Activated naive CD4-positive, alpha-beta T cell treated with anti-CD3 and anti-CD28 coated beads for 36 hours (primary cell): ENCODE measurements at regions not wholly inside any gene's neighbourhood (a gene's known extent, or its start where the extent isn't known, plus 50 kb on each side); places are given as distances from the start of the nearest gene placed in this dataset.

Experiments
- CTCF ChIA-PET: fragments of 350-600 bp; sonication (Branson Sonifier 250); formaldehyde crosslinking; loops from one replicate; lab custom pipeline; 2021; ENCODE audit warnings: antibody characterized with exemption; lab: Charles Lee
- DNase-seq: peaks from one replicate; pipeline ENCODE4 v3.0.0-alpha.2; 2020
- H3K27ac Mint-ChIP-seq: one replicate; pipeline ENCODE4 v1.8.0; 2021; ENCODE audit warnings: mild to moderate bottlenecking, mixed read lengths
- H3K27me3 Mint-ChIP-seq: one replicate; pipeline ENCODE4 v1.8.0; 2021; ENCODE audit warnings: low read depth, mixed read lengths
- H3K36me3 Mint-ChIP-seq: one replicate; pipeline ENCODE4 v1.8.0; 2021; ENCODE audit warnings: low read depth, mixed read lengths
- H3K4me1 Mint-ChIP-seq: one replicate; pipeline ENCODE4 v1.8.0; 2021; ENCODE audit warnings: low read depth, mixed read lengths
- H3K4me3 Mint-ChIP-seq: one replicate; pipeline ENCODE4 v1.8.0; 2021; ENCODE audit warnings: mild to moderate bottlenecking, moderate library complexity, mixed read lengths
- H3K9me3 Mint-ChIP-seq: one replicate; pipeline ENCODE4 v1.8.0; 2021; ENCODE audit warnings: mixed read lengths
- intact Hi-C: fragments of 100-400 bp; cut with micrococcal nuclease; formaldehyde crosslinking; loops from one replicate; pipeline ENCODE4 v1.15.1; 2023

DNA sequence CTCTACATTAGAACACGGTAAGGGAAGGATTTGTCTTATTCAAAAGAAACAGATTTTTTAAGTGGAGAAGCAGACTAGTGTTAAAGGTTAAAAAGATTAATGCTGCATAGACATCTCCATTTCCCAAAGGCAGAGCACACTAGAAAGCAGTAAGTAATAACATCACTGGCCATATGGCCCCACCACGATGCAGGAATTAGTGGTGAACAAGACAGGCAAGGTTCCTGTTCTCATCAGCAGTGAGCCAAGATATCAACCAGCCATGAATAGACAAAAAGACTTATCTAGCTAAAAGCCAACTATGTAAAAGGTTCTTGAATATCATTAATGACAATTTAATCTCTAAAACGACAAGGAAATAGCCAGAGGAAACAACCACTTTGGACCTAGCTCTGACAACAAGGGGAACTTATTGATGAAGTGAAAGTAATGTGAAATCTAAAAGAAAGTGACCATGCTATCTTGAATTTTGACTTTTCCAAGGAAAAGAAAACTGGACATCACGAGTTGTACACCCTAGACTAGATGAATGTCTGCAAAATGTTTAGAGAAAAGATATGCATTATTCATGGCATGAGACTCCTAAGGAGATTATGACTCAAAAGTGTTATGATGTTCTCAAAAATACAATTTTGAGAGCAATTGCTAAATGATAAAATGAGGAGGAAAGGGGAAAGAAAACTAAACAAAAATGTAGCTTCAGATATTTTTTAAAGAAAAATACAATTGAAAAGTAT lies 157.9 kb upstream of the STXBP5 start:
- DNase-seq, result no peak
- CTCF ChIA-PET, result no interaction called here
- peaks cover 12% of the 10 kb centered on the region for H3K9me3 Mint-ChIP-seq

DNA sequence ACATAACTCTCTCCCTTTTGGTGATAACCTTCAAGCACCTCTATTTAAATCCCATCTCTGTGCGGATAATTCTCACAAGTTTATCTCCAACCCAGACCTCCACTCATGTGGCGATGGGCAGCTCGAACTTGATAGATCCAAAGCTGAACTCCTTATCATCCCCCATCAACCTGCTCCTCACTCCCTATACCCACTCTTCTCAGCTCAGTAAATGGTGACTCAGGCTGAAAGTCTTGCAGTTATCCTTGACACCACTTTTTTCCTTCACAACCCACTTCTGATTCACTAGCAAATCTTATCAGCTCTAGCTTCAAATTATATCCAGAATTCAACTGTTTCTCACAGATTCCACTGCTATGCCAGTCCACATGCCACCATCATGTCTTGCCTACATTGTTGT lies 155.3 kb upstream of the STXBP5 start:
- no peaks in the 10 kb centered on the region for H3K36me3 Mint-ChIP-seq
- H3K27ac Mint-ChIP-seq, result no peak overlapping the region
- intact Hi-C loops, result no loop called here
- H3K9me3 Mint-ChIP-seq, result peaks cover 7% of the 10 kb centered on the region
- CTCF ChIA-PET, result no interaction called here
- DNase-seq, result no peak
- H3K4me1 Mint-ChIP-seq, result no peaks in the 10 kb centered on the region
- H3K27me3 Mint-ChIP-seq, result no peaks in the 10 kb centered on the region
- H3K4me3 Mint-ChIP-seq, result no peak overlapping the region

More for the DNA sequence above, 157.9 kb upstream of the STXBP5 start:
- Mint-ChIP-seq H3K27ac (no peak overlapping the region), H3K27me3 (no peaks in the 10 kb centered on the region), H3K36me3 (peaks cover 2% of the 10 kb centered on the region), H3K4me3 (no peak overlapping the region), H3K4me1 (no peaks in the 10 kb centered on the region)
- intact Hi-C loops, result no loop called here

DNA sequence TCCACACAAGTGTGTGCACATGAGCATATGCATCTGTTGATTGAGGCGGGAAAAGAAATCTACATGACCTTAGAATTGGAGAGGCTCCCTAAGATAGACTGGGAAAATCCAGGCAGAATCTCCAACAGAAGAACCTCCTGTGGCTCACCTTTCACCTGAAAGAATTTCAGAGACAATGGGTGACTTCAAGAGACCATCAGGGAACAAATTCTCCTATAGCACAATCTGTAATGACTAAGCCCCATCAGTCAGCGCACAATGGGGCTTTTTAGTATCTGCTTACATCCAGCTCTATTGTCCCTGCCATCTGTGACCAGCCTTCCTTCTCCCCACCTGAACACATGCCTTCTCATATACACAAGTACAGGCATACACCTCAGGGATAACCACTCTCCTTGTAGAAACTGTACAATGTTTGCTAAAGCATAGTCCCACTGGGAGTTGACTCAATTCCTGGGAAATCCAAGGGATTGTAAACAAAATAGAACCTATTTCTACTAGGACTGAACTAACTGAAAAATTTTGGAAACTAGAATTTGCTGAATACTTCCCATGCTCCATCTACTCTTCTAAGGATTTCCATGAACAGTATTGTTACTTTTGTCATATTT lies 150.8 kb upstream of the STXBP5 start:
- DNase-seq, result no peak
- no peak overlapping the region for H3K27ac Mint-ChIP-seq
- no peak overlapping the region for H3K4me3 Mint-ChIP-seq
- H3K27me3 Mint-ChIP-seq, result no peaks in the 10 kb centered on the region
- no peaks in the 10 kb centered on the region for H3K4me1 Mint-ChIP-seq
- no peaks in the 10 kb centered on the region for H3K36me3 Mint-ChIP-seq
- no peaks in the 10 kb centered on the region for H3K9me3 Mint-ChIP-seq
- intact Hi-C loops, result no loop called here
- CTCF ChIA-PET, result interaction anchor here (0.6 kb wide), 1 partner anchor 856 kb away, joined by 3 read pairs; no protein-coding TSS in a partner anchor

DNA sequence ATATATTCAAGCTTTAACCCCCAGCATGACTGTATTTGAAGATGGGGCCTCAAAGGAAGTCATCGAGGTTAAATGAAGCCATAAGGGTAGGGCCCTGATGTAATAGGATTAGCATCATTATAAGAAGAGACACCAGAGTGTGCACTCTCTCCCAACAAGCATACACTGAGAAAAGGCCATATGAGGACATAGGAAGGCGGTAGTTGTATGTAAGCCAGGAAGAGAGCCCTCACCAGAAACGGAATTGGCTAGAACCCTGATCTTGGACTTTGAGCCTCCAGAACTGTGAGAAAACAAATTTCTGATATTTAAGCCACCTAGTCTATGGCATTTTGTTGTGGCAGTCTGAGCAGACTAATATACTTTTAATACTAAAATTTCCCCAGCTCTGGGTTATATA lies 150.1 kb upstream of the STXBP5 start:
- CTCF ChIA-PET, result no interaction called here

DNA sequence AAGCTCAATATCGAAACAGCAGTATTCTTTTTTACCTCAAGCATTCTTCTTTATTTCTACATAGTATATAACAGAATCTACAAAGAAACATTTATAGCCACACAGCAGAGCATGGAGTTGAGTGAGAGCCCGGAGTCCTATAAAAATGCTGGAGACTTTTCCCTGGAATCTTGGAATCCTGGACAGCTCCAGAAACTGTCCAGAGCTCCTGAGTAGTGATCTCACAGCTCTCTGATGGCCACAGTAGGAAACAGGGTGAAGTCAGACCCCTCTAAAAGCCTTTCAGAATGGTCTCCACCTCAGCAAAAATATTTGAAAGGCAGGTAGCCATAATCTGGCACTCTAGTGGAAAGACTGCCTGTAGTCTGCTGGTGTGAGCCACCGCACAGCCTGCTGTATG lies 149.3 kb upstream of the STXBP5 start:
- no peak overlapping the region for H3K27ac Mint-ChIP-seq
- CTCF ChIA-PET, result no interaction called here
- no peaks in the 10 kb centered on the region for H3K4me1 Mint-ChIP-seq
- intact Hi-C loops, result no loop called here
- no peak overlapping the region for H3K4me3 Mint-ChIP-seq
- no peaks in the 10 kb centered on the region for H3K36me3 Mint-ChIP-seq
- H3K9me3 Mint-ChIP-seq, result no peaks in the 10 kb centered on the region
- no peaks in the 10 kb centered on the region for H3K27me3 Mint-ChIP-seq
- no peak for DNase-seq

More for the DNA sequence above, 150.1 kb upstream of the STXBP5 start:
- no peaks in the 10 kb centered on the region for H3K27me3 Mint-ChIP-seq
- H3K36me3 Mint-ChIP-seq, result no peaks in the 10 kb centered on the region
- no peak overlapping the region for H3K4me3 Mint-ChIP-seq
- intact Hi-C loops, result no loop called here
- no peaks in the 10 kb centered on the region for H3K4me1 Mint-ChIP-seq
- no peak overlapping the region for H3K27ac Mint-ChIP-seq
- no peak for DNase-seq
- H3K9me3 Mint-ChIP-seq, result no peaks in the 10 kb centered on the region

DNA sequence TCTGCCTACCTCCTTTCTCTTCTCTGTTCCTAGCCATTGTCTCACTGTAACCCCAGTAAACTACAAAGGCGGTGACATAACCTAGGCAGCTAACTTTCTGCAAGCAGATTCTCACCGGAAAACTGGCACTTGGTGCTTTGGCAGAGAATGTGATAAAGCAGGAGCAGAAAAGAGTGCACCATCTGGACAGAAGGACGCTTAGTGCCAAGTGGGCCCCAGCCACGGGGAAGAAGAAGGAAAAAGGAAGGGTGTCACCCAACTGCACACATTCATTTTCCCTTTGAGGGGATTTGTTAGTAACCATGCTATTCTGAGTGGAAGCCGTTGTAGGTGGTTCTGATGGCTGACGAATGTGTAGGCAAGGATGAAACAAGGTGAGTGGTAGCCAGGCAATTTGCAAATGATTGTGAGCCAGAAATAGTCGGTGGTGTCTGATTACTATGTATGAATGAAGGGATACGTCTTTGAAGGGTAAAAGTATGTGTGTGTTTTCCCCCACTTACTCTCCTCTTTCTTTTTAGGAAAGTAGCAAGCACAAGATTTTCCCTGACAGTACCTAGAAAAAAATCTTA lies 148.3 kb upstream of the STXBP5 start:
- no peaks in the 10 kb centered on the region for H3K36me3 Mint-ChIP-seq
- H3K4me3 Mint-ChIP-seq, result no peak overlapping the region
- H3K27ac Mint-ChIP-seq, result no peak overlapping the region
- no peak for DNase-seq
- CTCF ChIA-PET, result no interaction called here
- intact Hi-C loops, result no loop called here
- H3K27me3 Mint-ChIP-seq, result no peaks in the 10 kb centered on the region
- no peaks in the 10 kb centered on the region for H3K9me3 Mint-ChIP-seq
- H3K4me1 Mint-ChIP-seq, result no peaks in the 10 kb centered on the region

DNA sequence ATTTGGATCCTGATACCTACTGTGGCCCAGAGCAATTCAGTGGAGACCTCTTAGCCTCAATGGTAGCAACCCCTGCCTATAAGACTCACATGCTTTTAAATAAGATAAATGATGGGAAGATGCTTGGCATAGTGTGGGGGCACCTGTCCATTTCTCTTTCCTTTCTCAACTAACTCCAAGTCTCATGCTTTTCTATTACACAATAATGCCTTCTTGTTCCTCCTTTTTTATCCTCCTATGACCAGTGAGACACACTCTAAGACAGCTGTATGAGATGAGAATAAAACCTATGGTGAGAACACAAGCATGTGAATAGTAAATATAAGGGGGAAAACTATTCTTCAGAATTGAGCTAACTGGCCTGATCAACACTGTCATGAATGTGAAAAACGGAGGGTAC lies 147.0 kb upstream of the STXBP5 start:
- Mint-ChIP-seq H3K27ac (no peak overlapping the region), H3K4me3 (no peak overlapping the region), H3K27me3 (no peaks in the 10 kb centered on the region), H3K36me3 (no peaks in the 10 kb centered on the region), H3K9me3 (no peaks in the 10 kb centered on the region), H3K4me1 (no peaks in the 10 kb centered on the region)
- DNase-seq, result no peak
- CTCF ChIA-PET, result no interaction called here
- intact Hi-C loops, result no loop called here

DNA sequence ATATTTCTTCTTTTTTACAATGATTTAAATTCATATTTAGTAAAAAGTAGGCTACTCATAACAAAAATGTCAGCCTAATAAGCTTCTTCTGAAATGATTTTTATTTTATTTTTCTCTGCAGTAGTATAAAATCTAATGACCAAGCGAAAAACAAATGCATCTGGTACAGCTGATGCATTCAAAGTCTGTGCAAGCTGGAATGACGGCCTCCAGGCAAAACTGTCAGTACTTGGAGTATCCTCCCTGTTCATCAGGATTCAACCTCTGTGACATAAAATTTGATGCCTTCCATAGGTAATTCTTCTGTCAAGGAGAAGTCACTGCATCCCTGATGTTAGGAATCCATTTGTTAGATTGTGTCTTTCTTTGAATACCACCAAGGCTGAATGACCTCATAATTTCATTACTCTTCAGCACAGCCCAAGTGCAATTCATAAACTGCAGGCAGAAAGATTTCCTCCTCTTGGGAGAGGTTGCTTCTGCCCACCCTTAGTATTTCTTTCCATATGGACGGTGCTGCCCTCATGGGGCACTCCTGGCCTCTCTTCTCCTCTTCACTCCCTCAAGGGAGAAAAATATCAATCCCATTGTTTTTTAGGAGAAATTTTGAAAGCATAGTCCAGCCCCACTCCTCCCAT lies 146.4 kb upstream of the STXBP5 start:
- intact Hi-C loops, result no loop called here
- Mint-ChIP-seq H3K4me3 (no peak overlapping the region), H3K4me1 (no peaks in the 10 kb centered on the region), H3K9me3 (no peaks in the 10 kb centered on the region), H3K27me3 (no peaks in the 10 kb centered on the region), H3K27ac (no peak overlapping the region), H3K36me3 (no peaks in the 10 kb centered on the region)
- DNase-seq, result no peak
- CTCF ChIA-PET, result interaction anchor here (0.6 kb wide), 1 partner anchor 77 kb away, joined by 3 read pairs; no protein-coding TSS in a partner anchor

DNA sequence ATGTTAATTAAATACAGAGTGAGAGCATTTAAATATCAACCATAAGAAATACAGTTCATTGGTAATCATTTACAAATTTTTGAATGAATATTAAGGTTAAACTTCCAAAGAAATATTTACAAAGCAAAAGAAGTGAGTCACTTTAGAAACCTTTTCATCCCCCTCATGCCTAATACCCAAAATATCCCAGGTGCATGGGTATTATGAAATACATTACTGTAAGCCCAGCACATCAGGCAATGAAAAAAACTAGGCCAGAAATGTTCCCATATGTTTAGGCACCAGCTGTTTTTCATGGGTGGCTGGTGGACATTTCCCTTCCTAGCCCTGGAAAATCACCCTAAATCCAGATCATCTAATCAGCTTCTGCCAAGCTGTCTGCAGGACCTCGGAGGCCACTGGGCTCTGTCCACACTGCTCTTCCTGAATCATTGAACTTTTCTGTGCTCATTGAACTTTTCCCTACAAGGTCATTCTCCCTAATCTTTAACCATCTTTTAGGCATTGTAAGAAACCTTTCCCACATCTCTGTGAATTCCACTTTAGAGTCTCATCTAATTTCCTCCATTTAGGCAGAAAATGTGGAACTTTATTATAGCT lies 145.3 kb upstream of the STXBP5 start:
- no peaks in the 10 kb centered on the region for H3K9me3 Mint-ChIP-seq
- H3K27ac Mint-ChIP-seq, result no peak overlapping the region
- intact Hi-C loops, result no loop called here
- H3K36me3 Mint-ChIP-seq, result no peaks in the 10 kb centered on the region
- no peaks in the 10 kb centered on the region for H3K4me1 Mint-ChIP-seq
- no peak for DNase-seq
- H3K4me3 Mint-ChIP-seq, result no peak overlapping the region
- no peaks in the 10 kb centered on the region for H3K27me3 Mint-ChIP-seq
- CTCF ChIA-PET, result interaction anchor here (0.6 kb wide), 1 partner anchor 40 kb away, joined by 4 read pairs; no protein-coding TSS in a partner anchor

DNA sequence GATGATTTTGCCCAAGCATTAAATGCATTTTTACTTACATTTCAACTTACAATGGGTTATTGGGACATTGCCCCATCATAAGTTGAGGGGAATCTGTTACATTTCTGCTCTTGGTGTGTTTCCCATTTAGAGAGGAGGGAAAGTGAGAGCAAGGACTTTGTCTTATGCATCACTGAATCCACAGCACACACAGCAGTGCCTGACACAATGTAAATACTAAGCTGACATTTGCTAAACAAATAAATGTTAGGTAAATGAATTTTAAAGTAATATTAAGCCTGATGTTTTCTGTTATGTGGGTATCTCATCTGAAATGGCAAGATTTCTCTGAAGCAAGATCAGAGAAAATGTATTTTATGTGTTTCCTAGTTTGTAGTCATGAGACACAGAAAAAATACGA lies 143.6 kb upstream of the STXBP5 start:
- Mint-ChIP-seq H3K9me3 (no peaks in the 10 kb centered on the region), H3K27me3 (no peaks in the 10 kb centered on the region), H3K36me3 (no peaks in the 10 kb centered on the region), H3K4me1 (peaks cover 6% of the 10 kb centered on the region), H3K4me3 (no peak overlapping the region), H3K27ac (no peak overlapping the region)
- intact Hi-C loops, result loop anchor here (5.0 kb wide), 1 partner anchor 212 kb away; no protein-coding TSS in a partner anchor
- CTCF ChIA-PET, result no interaction called here
- no peak for DNase-seq

DNA sequence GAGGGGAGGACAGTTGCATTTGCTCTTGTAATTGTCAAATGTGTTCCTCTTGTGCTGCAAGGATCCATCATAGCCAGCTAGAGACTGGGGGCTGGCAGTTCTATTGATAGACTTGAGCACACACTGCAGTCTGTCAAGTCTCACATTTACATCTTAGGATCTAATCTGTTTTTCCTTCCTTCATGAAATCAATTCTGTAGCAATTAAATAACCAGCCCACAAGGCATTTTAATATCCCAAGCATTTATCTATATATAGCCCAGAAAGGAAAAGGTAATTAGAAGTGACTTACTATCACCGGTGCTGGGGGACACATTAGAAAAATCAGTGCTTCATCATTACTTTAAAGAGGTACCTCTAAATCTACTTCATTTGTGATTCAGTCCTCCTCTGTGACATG lies 143.0 kb upstream of the STXBP5 start:
- Mint-ChIP-seq H3K27ac (no peak overlapping the region), H3K9me3 (no peaks in the 10 kb centered on the region), H3K36me3 (no peaks in the 10 kb centered on the region), H3K4me1 (peaks cover 6% of the 10 kb centered on the region), H3K27me3 (no peaks in the 10 kb centered on the region), H3K4me3 (no peak overlapping the region)
- DNase-seq, result no peak
- intact Hi-C loops, result loop anchor here (5.0 kb wide), 1 partner anchor 211 kb away; no protein-coding TSS in a partner anchor
- CTCF ChIA-PET, result interaction anchor here (0.7 kb wide), 1 partner anchor 169 kb away, joined by 3 read pairs; no protein-coding TSS in a partner anchor

DNA sequence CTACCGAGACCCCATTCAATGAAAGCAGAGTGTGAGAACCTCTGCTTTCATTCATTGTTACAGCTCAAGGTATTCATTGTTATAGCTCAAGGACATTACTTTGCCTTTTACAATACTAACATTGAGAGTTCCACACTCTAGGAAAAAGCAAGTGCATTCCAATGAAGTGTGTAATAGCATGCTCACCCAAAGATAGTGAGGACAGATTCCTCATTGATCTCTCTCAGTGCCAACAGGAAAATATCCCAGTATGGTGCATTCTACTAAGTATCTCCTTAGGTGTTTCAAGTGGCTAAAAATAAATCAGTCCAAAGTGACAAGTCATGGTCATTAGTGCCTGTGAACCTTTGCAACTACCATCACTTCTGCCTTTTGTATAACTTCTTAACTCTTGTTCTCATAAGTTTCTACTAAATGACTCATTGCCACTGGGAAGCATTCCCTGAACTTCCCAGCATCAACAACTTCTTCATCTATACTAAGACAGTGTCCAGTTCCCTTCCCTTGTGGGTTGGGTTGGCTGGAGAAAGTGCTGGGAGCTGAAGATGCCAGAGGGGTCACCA lies 140.7 kb upstream of the STXBP5 start:
- Mint-ChIP-seq H3K27me3 (no peaks in the 10 kb centered on the region), H3K4me1 (peaks cover 6% of the 10 kb centered on the region), H3K36me3 (no peaks in the 10 kb centered on the region), H3K27ac (no peak overlapping the region), H3K9me3 (no peaks in the 10 kb centered on the region), H3K4me3 (no peak overlapping the region)
- no peak for DNase-seq
- CTCF ChIA-PET, result no interaction called here
- intact Hi-C loops, result loop anchor here (5.0 kb wide), 1 partner anchor 209 kb away; no protein-coding TSS in a partner anchor
